Dendritic cell treated with granulocyte-macrophage colony-stimulating factor and Interleukin-4, amounts not matched to agents 40 ng/mL and 50 ng/mL, for 4 days (primary cell): ENCODE measurements at regions not wholly inside any gene's neighbourhood (a gene's known extent, or its start where the extent isn't known, plus 50 kb on each side); places are given as distances from the start of the nearest gene placed in this dataset.
"Not testable (repeated sequence)": the region's sequence is repeated elsewhere in the genome, so short reads cannot be mapped to it uniquely, and the experiment has no call there.

Source experiments
- H3K27ac Mint-ChIP-seq: one replicate; pipeline ENCODE4 v1.8.0; 2022; ENCODE audit warnings: mild to moderate bottlenecking, mixed read lengths
- H3K27me3 Mint-ChIP-seq: one replicate; pipeline ENCODE4 v1.8.0; 2022; ENCODE audit warnings: mild to moderate bottlenecking, mixed read lengths
- H3K36me3 Mint-ChIP-seq: one replicate; pipeline ENCODE4 v1.8.0; 2022; ENCODE audit warnings: low read depth, mixed read lengths
- H3K4me1 Mint-ChIP-seq: one replicate; pipeline ENCODE4 v1.8.0; 2022; ENCODE audit warnings: low read depth, mixed read lengths
- H3K4me3 Mint-ChIP-seq: one replicate; pipeline ENCODE4 v1.8.0; 2022; ENCODE audit warnings: mild to moderate bottlenecking, moderate library complexity, mixed read lengths
- H3K9me3 Mint-ChIP-seq: one replicate; pipeline ENCODE4 v1.8.0; 2022; ENCODE audit warnings: mixed read lengths
- intact Hi-C: fragments of 100-400 bp; cut with micrococcal nuclease; formaldehyde crosslinking; loops from one replicate; pipeline ENCODE4 v1.15.0; 2022

GRCh38 chr9:759541-759940, 82.0 kb upstream of the DMRT1 start:
- no peaks in the 10 kb centered on the region for H3K27me3 Mint-ChIP-seq
- H3K9me3 Mint-ChIP-seq = no peaks in the 10 kb centered on the region
- H3K36me3 Mint-ChIP-seq = no peaks in the 10 kb centered on the region
- no peak overlapping the region for H3K27ac Mint-ChIP-seq
- intact Hi-C loops = no loop called here
- peaks cover 42% of the 10 kb centered on the region for H3K4me1 Mint-ChIP-seq
- H3K4me3 Mint-ChIP-seq = no peak overlapping the region

GRCh38 chr9:759983-760736, 81.3 kb upstream of the DMRT1 start:
- H3K27ac Mint-ChIP-seq = no peak overlapping the region
- H3K4me1 Mint-ChIP-seq = peaks cover 42% of the 10 kb centered on the region
- H3K4me3 Mint-ChIP-seq = no peak overlapping the region
- H3K27me3 Mint-ChIP-seq = no peaks in the 10 kb centered on the region
- intact Hi-C loops = no loop called here
- H3K36me3 Mint-ChIP-seq = no peaks in the 10 kb centered on the region
- no peaks in the 10 kb centered on the region for H3K9me3 Mint-ChIP-seq

- H3K4me1 Mint-ChIP-seq = peaks cover 32% of the 10 kb centered on the region
- H3K27ac Mint-ChIP-seq = no peak overlapping the region
- H3K9me3 Mint-ChIP-seq = no peaks in the 10 kb centered on the region
- no peaks in the 10 kb centered on the region for H3K36me3 Mint-ChIP-seq
- intact Hi-C loops = no loop called here
- no peak overlapping the region for H3K4me3 Mint-ChIP-seq
- no peaks in the 10 kb centered on the region for H3K27me3 Mint-ChIP-seq
These were observed 80.2 kb upstream of the DMRT1 start for GRCh38 chr9:761176-761792.

GRCh38 chr9:761793-762560, 79.5 kb upstream of the DMRT1 start:
- H3K27ac Mint-ChIP-seq = no peak overlapping the region

GRCh38 chr9:763692-764091, 77.8 kb upstream of the DMRT1 start:
- H3K4me3 Mint-ChIP-seq = no peak overlapping the region
- no peaks in the 10 kb centered on the region for H3K36me3 Mint-ChIP-seq
- no peak overlapping the region for H3K27ac Mint-ChIP-seq
- intact Hi-C loops = loop anchor here (1.0 kb wide), 1 partner anchor 150 kb away; no protein-coding TSS in a partner anchor
- peaks cover 10% of the 10 kb centered on the region for H3K4me1 Mint-ChIP-seq
- no peaks in the 10 kb centered on the region for H3K27me3 Mint-ChIP-seq
- no peaks in the 10 kb centered on the region for H3K9me3 Mint-ChIP-seq

More at GRCh38 chr9:761793-762560, 79.5 kb upstream of the DMRT1 start:
- H3K36me3 Mint-ChIP-seq = no peaks in the 10 kb centered on the region
- intact Hi-C loops = no loop called here
- H3K27me3 Mint-ChIP-seq = no peaks in the 10 kb centered on the region
- peaks cover 25% of the 10 kb centered on the region for H3K4me1 Mint-ChIP-seq
- H3K9me3 Mint-ChIP-seq = no peaks in the 10 kb centered on the region
- no peak overlapping the region for H3K4me3 Mint-ChIP-seq

- Mint-ChIP-seq H3K27me3 (peaks cover under 1% of the 10 kb centered on the region), H3K9me3 (no peaks in the 10 kb centered on the region), H3K36me3 (no peaks in the 10 kb centered on the region), H3K4me1 (peaks cover 6% of the 10 kb centered on the region), H3K4me3 (no peak overlapping the region), H3K27ac (no peak overlapping the region)
- intact Hi-C loops = loop anchor here (1.0 kb wide), 1 partner anchor 151 kb away; no protein-coding TSS in a partner anchor
These were observed 77.4 kb upstream of the DMRT1 start for GRCh38 chr9:764105-764524.

- H3K27ac Mint-ChIP-seq = no peak overlapping the region
- intact Hi-C loops = loop anchor here (1.0 kb wide), 1 partner anchor 152 kb away; no protein-coding TSS in a partner anchor
- H3K36me3 Mint-ChIP-seq = no peaks in the 10 kb centered on the region
- no peak overlapping the region for H3K4me3 Mint-ChIP-seq
- peaks cover 6% of the 10 kb centered on the region for H3K4me1 Mint-ChIP-seq
- H3K27me3 Mint-ChIP-seq = peaks cover 5% of the 10 kb centered on the region
- H3K9me3 Mint-ChIP-seq = no peaks in the 10 kb centered on the region
These were observed 76.5 kb upstream of the DMRT1 start for GRCh38 chr9:764986-765385.

GRCh38 chr9:767061-767561, 74.4 kb upstream of the DMRT1 start:
- H3K4me1 Mint-ChIP-seq, H3K27me3 Mint-ChIP-seq, H3K36me3 Mint-ChIP-seq, intact Hi-C loops, H3K4me3 Mint-ChIP-seq, H3K9me3 Mint-ChIP-seq, H3K27ac Mint-ChIP-seq: not testable (repeated sequence)

GRCh38 chr9:776086-776485, 65.4 kb upstream of the DMRT1 start:
- intact Hi-C loops = no loop called here
- H3K4me3 Mint-ChIP-seq = no peak overlapping the region
- H3K27me3 Mint-ChIP-seq = peaks cover 9% of the 10 kb centered on the region
- H3K27ac Mint-ChIP-seq = no peak overlapping the region
- peaks cover 13% of the 10 kb centered on the region for H3K9me3 Mint-ChIP-seq
- H3K4me1 Mint-ChIP-seq = no peaks in the 10 kb centered on the region
- H3K36me3 Mint-ChIP-seq = no peaks in the 10 kb centered on the region

- Mint-ChIP-seq H3K27me3 (peaks cover 9% of the 10 kb centered on the region), H3K4me3 (no peak overlapping the region), H3K27ac (no peak overlapping the region), H3K9me3 (peaks cover 13% of the 10 kb centered on the region), H3K4me1 (no peaks in the 10 kb centered on the region), H3K36me3 (no peaks in the 10 kb centered on the region)
- intact Hi-C loops = no loop called here
These were observed 63.5 kb upstream of the DMRT1 start for GRCh38 chr9:777978-778377.

- intact Hi-C loops = no loop called here
- Mint-ChIP-seq H3K4me1 (peaks cover 5% of the 10 kb centered on the region), H3K4me3 (no peak overlapping the region), H3K27me3 (peaks cover 4% of the 10 kb centered on the region), H3K27ac (no peak overlapping the region), H3K9me3 (no peaks in the 10 kb centered on the region), H3K36me3 (no peaks in the 10 kb centered on the region)
These were observed 57.3 kb upstream of the DMRT1 start for GRCh38 chr9:784202-784601.

GRCh38 chr9:784916-785315, 56.6 kb upstream of the DMRT1 start:
- Mint-ChIP-seq H3K4me1 (peaks cover 5% of the 10 kb centered on the region), H3K27ac (no peak overlapping the region), H3K4me3 (no peak overlapping the region), H3K36me3 (no peaks in the 10 kb centered on the region), H3K27me3 (peaks cover 4% of the 10 kb centered on the region), H3K9me3 (no peaks in the 10 kb centered on the region)
- intact Hi-C loops = no loop called here

- Mint-ChIP-seq H3K27ac (no peak overlapping the region), H3K9me3 (no peaks in the 10 kb centered on the region), H3K27me3 (no peaks in the 10 kb centered on the region), H3K4me3 (no peak overlapping the region), H3K4me1 (peaks cover 5% of the 10 kb centered on the region), H3K36me3 (no peaks in the 10 kb centered on the region)
- intact Hi-C loops = no loop called here
These were observed 55.5 kb upstream of the DMRT1 start for GRCh38 chr9:785997-786396.

GRCh38 chr9:786405-786804, 55.1 kb upstream of the DMRT1 start:
- no peak overlapping the region for H3K27ac Mint-ChIP-seq
- no peak overlapping the region for H3K4me3 Mint-ChIP-seq
- no peaks in the 10 kb centered on the region for H3K36me3 Mint-ChIP-seq
- intact Hi-C loops = no loop called here
- H3K9me3 Mint-ChIP-seq = no peaks in the 10 kb centered on the region
- no peaks in the 10 kb centered on the region for H3K27me3 Mint-ChIP-seq
- peaks cover 5% of the 10 kb centered on the region for H3K4me1 Mint-ChIP-seq
